HG02571 (cell line): ENCODE measurements at regions not wholly inside any gene's neighbourhood (a gene's known extent, or its start where the extent isn't known, plus 50 kb on each side); places are given as distances from the start of the nearest gene placed in this dataset.

ENCODE experiments used
- ATAC-seq: cut with Tn5 transposase; IDR thresholded peaks from one replicate; pipeline ENCODE4 v1.9.1; 2021; ENCODE audit warnings: mild to moderate bottlenecking, moderate library complexity; ENCODE audit not compliant: unreplicated experiment

DNA sequence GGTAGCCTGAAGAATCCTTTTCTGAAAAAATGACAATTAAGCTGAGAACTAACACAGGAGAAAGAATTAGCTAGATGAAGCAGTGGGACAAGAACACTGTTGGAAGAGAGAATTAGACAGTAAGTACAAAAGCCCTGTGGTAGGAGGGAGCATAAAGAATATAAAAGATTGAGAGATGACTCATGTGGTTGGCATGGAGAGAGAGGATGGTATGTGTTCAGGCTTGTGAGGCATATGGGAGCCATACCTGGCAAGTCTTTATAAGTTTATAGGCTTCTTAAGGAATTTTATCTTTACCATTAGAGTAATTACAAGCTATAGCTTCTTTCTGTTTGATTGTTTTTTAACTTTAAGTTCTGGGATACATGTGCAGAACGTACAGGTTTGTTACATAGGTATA, 325.0 kb downstream of the ARL6IP6 start:
- ATAC-seq, result no peak

GRCh38 chr2:153028626-153029025, 310.2 kb downstream of the ARL6IP6 start:
- ATAC-seq, result no peak

DNA sequence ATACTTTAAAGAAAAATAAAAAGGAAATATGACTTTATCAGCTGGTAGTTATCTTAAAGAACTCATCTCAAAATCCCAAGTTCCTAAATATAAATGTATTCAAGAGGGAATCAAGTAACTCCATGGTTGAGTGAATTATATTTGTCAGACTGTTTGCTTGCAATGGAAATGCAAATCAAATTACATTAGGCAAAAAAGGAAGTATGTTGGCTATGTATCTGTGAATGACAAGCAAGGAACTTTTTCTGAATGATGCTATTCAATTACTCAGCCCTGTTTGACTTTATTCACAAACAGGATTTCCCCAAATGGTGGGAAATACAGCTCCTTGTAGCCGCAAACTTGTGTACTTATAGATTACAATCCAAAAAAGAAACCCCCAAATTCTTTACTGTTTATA, 309.1 kb downstream of the ARL6IP6 start:
- ATAC-seq, result no peak

DNA sequence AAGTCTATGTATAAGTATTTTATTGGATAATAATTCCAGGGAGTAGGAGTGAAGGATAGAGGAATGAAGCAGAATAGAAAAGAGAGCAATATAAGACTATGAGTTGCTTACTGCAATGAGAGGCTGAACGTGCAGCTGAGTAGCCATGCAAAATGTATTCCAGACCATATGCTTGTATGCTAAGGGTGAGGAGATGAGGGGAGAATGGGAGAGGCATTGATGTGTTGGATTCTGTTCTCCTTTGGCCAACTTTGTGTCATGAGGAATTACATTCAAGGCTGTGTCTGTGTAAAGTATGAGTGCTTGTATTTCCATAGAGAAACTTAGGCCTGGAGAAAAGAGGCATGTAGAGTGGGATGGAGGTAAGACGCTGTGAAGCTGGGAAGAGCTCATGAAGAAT, 301.8 kb downstream of the ARL6IP6 start:
- no peak for ATAC-seq

DNA sequence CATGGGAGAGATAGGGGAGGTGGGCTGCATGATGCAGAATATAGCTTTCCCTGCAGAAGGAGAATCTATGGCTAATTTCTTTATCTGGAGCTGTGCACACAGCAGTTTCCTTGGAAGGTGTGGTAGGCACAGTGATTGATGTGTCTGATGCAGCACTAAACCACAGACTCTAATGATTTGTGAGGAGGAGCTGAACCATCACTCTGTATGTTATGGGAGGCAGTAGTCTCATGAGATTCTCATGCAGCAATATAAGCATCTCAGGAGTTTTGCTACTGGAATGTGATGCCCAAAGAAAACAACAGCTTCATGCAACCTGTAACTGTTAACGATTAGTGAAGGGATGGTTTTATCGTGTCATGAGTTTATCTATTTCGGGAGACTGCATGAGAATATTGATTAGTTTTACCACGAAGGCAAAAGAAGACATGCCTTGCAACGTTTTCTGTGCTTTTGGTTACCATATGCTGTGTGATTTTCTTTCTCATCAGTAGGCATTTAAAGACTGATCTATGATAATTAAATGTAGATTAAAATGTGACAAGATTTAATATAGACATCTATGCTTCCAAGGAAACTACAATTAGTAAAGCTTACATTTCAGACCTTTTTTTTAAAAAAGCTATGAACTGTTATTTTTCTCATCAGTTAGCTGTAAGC, 286.8 kb downstream of the ARL6IP6 start:
- ATAC-seq, result no peak

GRCh38 chr2:153004627-153005026, 286.2 kb downstream of the ARL6IP6 start:
- no peak for ATAC-seq

- no peak for ATAC-seq
Observed at GRCh38 chr2:152974146-152974545, 255.7 kb downstream of the ARL6IP6 start.

DNA sequence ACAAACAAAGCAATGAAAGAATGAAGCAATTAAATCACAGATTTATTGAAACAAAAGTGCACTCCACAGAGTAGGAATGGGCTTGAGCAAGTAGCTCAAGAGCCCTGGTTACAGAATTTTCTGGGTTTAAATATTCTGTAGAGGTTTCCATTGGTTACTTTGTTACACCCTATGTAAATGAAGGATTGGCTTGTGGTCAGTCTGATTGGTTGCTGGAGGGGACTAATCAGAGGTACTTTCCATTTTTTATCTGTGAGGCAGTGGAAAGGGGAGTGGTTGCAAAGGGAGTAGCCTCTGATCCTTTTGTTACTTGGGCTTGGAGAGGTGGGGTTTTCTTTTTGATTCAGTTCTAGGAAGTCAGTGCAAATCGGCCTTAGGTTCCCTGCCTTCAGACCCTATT, 253.3 kb downstream of the ARL6IP6 start:
- no peak for ATAC-seq

- no peak for ATAC-seq
Observed at GRCh38 chr2:152962446-152962845, 244.0 kb downstream of the ARL6IP6 start.

- no peak for ATAC-seq
Observed at GRCh38 chr2:152961351-152961750, 242.9 kb downstream of the ARL6IP6 start.

DNA sequence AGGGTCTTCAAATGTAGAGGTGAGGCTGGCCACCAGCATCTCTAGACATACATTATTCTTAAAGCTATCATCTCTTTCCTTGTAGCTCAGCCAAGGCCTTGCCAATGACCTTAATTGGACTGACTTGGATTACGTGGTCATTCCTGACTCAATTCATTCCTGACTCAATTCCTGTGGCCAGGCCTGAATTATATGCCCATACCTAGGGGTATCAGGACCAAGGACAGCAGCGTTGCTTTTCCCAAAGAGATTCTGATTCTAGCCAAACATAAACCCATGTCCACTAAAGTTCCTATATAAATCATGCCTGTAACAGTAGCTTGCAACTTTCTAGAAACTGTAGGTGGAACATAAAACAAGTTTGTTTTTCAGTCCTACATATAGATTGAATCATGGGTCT, 231.7 kb downstream of the ARL6IP6 start:
- ATAC-seq, result no peak

- ATAC-seq, result no peak
Observed at GRCh38 chr2:152944099-152944498, 225.7 kb downstream of the ARL6IP6 start.

DNA sequence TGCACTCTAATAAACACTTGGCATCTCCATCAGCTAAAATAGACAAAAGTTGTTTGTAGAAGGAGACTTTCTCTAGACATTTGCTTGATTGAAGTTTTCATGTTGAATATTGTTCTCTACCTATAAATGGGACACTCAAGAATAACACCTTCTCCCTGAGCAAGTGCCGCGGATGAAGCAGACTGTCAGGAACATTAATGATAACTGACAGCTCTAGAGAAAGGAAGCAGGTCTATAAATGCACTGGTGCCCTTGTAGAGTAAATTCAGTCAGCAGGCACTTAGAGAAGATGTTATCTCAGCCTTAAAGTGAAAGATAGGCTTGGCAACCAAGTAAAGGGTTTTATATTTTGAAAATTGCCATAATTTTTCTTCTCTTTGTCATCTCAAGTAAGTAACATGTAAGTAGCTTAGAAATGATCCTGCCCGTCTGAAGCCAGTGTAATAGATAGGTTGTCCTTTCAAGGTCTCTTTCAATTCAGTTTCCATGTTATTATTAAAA, 224.6 kb downstream of the ARL6IP6 start:
- ATAC-seq, result no peak

DNA sequence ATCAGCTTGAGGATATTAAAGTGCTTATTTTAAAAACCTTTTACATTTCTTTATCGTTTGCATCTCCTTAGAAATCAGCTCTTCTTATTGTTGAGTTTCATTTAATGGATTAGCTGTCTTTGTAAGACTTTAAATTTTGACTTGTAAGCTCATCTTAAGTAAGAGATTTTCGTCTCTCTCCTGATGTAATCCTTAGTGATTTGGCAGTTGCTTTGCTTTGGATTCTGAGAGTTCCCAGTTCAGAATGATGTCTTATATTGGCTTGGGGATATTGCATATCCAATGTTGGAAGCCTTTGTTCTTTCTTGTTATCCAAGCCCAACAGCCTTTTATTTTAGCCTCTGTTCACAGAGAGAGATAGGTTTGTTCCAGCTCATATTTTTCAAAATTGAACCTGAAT, 212.1 kb downstream of the ARL6IP6 start:
- no peak for ATAC-seq

DNA sequence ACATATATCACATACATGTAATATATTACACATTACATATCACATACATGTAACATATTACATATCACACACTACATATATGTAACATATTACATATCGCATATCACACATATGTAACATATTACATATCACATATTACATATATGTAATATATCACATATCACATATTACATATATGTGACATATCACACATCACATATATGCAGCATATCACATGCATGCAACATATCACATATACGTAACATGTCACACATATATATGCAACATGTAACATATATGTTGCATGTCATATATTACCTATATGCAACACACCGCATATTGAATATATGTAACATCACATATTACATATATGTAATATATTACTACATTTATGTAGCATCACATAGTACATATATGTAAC, 211.2 kb downstream of the ARL6IP6 start:
- no peak for ATAC-seq

DNA sequence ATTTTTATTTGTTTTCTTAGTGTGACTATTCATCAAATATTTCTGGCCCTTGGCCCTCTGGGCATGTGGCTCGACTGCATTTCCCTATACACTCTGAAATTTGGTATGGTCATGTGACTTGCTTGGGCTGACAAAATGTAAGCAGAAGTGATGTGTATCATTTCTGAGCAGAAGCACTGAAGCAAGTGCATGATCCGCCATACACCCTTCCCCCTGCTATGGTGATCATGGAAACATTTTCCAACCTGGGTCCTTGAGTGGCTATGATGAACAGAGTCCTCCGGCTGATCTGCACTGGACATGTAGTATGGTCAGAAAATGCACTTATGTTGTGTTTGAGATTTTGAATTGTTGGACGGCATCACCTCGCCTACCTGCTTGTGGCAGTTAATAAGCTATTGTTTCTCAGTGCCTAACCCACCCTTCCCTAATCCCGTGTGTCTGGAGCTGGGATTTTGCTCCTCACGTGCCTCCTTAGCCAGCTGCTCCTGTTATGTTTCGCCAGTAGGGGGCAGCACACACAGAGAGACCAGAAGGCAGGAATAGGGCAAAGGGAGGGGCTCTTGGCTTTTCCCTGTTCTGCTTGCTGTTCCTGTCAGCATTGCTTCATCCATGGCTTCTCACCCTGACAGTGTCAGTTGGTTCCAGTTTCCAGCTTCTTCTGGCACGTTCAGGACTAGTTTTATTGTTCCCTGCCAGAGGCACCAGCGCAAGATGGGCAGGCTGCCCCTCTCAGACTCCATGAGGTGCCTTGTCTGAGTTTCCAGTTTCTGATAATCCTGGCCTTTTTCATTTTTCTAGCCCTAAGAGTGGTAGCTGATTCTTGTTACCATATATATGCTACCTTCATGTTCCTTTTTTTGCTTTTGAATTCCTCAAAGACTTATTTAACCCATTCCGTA, 207.4 kb downstream of the ARL6IP6 start:
- ATAC-seq, result peak; percentile 81

DNA sequence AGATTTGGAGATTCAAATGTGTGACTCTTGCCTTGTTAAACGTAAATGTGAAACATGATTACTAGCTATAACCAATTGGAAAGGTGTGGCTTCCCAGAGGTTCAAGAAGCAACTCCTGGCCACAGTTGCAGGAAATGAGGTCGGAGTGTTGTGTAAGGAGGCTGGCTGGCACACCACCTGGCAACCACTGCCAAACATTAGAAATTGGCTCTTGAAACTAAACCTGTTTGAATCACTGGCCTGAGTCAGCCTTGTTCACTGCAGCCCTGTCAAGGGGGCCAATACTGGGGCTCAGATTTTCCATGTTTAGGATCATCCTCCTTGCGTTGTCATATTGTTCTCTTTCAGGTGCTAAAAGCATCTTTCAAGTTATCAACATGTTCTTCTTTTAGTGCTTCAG, 206.3 kb downstream of the ARL6IP6 start:
- ATAC-seq, result no peak

DNA sequence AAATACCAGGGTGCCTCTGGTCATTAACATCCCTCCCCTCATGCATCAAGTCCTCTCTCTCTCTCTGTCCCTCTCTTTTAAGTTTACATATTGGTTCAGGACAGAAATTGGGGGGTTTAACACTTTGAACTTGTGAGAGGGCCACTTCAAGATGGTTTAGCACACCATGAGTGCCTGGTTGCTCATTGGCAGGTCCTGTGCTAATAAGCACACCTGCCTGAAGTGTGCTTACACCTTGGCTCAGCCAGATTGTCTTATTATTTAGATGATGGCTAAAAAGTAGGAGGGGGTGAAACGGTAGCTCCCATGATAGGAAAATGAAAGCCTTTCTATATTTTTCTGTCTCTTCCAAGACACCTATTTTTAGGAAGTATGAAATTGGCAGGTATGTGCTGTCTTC, 205.8 kb downstream of the ARL6IP6 start:
- ATAC-seq, result no peak

DNA sequence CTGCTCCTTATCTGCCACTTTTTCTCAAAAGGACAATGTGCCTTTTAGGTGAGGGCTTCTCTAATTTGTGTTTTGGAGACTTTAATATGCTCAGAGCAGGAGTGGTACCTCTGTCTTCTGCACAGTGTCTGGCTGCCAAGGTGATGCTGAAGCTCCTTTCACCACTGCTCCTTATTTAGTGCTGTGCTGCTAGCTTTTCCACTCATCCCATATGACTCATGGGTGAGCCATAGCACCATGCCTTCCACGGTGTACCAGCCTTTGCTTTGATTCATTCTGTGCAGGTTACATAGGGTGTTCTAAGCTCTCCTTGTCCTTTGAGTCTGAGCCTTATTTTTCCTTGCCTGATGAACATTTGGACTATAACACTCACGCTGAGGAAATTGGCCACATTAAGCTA, 202.4 kb downstream of the ARL6IP6 start:
- ATAC-seq, result no peak

- no peak for ATAC-seq
Observed at GRCh38 chr2:152910970-152911369, 192.6 kb downstream of the ARL6IP6 start.

- no peak for ATAC-seq
Observed at GRCh38 chr2:152907046-152907445, 188.6 kb downstream of the ARL6IP6 start.

DNA sequence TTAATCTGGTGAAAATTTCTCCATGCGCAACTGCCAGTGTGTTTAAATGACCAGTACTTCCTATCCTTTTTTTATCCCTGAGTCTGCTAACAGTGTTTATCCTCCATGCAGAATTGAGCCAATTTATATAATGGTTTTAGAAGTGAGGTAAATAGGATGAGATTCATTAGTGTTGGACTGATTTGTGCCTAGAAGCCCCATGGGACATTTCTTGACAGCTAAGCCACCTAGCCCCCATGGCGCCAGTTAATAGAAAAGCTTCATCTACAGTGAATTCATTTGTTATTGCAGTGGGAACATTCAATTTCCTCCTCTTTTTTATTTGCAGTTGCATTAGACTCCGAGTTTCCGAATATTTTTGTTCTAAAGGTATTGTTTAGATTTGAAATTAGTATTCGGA, 175.6 kb downstream of the ARL6IP6 start:
- no peak for ATAC-seq
